HG03432 (cell line): ENCODE measurements at regions not wholly inside any gene's neighbourhood (a gene's known extent, or its start where the extent isn't known, plus 50 kb on each side); places are given as distances from the start of the nearest gene placed in this dataset.
A peak's percentile ranks its signal among the peaks of the same experiment; 100 is the strongest.
"Not testable (repeated sequence)": the region's sequence is repeated elsewhere in the genome, so short reads cannot be mapped to it uniquely, and the experiment has no call there.

Source experiments
- ATAC-seq: cut with Tn5 transposase; IDR thresholded peaks from one replicate; pipeline ENCODE4 v1.9.1; 2021; ENCODE audit warnings: mild to moderate bottlenecking, moderate library complexity; ENCODE audit not compliant: unreplicated experiment

DNA sequence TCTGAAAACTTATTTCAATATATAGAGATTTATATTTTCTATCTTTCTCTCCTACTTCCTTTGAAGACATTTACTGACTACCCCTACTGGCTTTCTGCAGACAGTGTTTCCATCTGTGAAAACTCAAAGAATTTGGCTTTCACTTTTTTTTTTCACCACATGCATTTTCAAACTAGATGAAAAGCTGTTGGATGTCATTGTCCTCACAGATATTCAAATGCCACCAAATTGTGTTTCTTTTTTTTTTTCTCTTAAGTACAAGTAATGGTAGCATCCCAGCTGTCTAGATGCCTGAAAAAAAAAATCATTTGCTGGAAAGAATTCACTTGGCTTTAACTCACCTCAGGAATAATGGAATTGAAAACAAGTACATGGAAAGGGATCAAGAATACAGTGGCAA is 2258.6 kb upstream of the ACO1 start:
- ATAC-seq = no peak

GRCh38 chr9:30127371-30127770 is 2257.1 kb upstream of the ACO1 start:
- no peak for ATAC-seq

GRCh38 chr9:30140407-30140806 is 2244.0 kb upstream of the ACO1 start:
- ATAC-seq = no peak

DNA sequence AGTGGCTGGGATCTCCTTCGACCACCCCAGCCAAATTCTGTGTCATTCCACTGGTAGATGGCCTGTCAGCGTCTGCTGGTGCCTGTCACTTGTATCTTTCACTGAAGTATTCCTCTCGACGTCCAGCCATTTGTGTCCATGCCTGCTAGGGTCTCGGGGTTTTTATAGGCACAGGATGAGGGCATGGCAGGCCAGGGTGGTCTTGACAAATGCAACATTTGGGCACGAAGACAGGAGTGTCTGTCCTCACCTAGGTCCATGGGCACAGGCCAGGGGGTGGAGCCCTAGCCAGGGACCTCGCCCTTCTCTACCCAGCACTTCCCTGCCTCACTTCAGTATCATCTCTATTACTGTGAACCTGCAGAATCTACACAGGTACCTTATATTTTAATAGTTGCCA is 2223.9 kb upstream of the ACO1 start:
- no peak for ATAC-seq

DNA sequence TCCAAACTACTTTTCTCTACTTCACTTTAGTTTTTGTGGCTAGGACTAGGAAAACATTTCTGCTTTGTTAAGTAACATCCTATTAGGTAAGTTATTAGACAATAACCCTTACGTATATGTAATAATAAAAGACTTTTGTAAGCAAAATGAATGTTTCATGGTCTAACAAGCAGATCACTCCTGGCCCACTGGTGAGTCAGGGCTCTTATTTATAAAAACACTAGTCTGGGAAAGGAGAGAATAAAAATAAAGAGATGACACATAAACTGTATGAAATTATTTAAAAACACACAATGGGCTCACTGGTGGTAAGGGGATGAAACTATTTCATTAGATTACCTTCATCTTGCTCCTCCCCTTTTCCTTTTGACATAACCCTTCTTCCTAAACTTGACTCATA is 2212.2 kb upstream of the ACO1 start:
- ATAC-seq = no peak

GRCh38 chr9:30178610-30179009 is 2205.8 kb upstream of the ACO1 start:
- no peak for ATAC-seq

DNA sequence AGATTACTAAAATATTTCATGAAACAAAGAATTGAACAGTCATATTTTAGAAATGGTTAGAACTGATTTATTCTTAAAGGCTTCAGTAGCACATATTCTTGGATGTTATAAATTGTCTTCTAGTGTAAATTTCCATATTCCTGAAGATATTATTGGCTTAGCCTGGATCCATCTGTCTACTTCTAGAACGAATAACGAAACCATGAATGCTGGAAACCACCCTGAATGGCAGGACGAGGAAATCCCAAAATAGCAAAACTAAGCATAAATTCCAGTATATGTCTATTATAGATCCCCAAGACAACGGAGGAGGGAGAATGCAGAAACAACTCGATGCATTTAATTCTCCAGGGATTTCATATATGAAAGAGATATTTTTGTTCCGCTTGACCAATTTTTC is 2191.0 kb upstream of the ACO1 start:
- ATAC-seq = no peak

DNA sequence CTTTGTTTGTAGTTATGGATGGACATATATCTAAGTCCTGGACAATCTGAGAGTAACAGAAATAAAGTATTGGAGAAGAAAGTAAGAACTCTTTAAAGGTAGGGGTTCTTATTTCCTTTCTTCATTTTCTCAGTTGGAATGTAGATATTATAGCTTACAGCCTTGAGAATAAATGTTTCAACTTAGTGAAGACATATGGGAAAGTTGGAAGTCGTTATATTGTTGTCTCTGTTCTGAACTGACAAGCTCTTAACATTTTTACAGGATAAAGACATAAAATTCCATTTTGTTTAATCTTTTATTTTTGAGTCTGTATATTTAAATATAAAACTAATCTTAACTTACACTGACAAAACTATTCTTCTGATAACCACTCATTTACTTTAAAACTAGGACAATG is 2187.5 kb upstream of the ACO1 start:
- ATAC-seq = no peak

- ATAC-seq = no peak
Measured at GRCh38 chr9:30197453-30197852, 2187.0 kb upstream of the ACO1 start.

DNA sequence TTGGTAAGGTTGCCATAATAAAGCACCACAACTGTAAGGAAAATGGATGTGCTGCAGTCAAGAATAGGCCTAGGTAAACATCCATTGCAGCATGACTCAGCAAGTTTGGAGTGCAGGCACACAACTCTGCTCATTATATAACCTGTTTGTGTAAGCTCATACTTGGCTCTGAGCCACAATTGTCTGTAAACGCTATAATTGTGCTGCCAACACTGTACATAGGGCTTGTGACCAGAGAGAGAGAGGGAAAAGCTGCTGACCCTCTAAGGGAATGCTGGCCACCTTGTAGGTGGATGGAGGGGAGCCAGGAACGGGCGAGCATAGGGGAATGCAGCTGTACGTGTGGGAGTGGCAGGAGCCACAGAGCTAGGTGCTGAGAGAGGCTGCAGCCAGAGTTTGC is 2186.5 kb upstream of the ACO1 start:
- ATAC-seq = no peak

DNA sequence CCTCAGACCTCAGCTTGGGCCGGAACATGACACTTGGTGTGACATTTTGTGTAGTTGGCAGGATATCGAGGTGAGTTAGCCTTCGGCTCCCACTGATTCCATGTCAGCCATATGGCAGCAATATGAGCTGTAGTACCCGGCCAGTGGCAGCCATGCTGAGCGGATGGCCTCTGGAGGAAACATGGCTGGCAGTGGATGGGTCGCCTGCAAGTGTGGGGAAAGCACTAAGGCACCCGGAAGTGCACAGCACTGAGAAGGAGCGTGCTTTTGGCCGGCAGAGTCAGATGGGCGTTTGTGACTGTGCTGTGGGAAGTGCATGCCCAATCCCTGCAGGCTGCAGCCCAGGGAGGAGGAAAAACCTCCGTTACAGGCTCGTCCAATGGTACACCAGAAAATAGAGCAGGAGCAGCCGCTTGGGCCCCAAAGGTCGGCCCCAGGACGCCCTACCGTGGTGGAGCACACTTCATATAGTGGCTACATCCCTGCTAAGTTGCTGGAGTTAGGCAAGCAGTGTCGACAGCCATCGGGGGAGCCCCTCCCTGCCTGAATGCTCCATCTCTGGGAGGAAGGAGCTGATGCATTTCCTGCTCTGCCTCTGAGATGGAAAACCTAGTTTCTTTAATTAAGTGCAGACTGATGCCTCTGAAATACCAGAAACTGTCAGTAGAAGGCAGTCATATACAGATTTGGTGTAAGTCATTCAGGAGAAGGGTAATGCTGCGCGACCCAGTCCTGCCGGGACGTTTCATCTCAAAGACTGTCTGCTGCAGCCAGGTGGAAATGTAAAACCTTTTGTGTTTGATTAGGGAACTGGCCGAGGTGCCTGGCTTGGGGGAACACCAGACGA is 2185.8 kb upstream of the ACO1 start:
- no peak for ATAC-seq

GRCh38 chr9:30201024-30201423 is 2183.4 kb upstream of the ACO1 start:
- no peak for ATAC-seq

DNA sequence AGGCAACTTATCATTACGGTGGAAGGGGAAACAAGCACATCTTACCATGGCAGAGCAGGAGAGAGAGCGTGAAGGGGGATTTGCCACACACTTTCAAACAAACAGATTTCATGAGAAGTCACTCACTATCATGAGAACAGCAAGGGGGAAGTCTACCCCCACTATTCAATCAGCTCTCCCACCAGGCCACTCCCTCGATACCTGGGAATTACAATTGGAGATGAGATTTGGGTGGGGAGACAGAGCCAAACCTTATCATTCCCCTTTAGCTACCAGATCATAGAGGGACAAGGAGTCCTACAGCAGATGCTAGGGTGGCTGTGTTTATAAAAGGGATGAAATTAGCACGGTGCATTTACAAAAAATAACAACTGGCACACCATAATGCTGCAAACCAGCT is 2149.4 kb upstream of the ACO1 start:
- ATAC-seq = no peak

GRCh38 chr9:30235564-30235963 is 2148.9 kb upstream of the ACO1 start:
- ATAC-seq = no peak

GRCh38 chr9:30239878-30240277 is 2144.6 kb upstream of the ACO1 start:
- no peak for ATAC-seq

- ATAC-seq = no peak
Measured at GRCh38 chr9:30243467-30243866, 2141.0 kb upstream of the ACO1 start.

DNA sequence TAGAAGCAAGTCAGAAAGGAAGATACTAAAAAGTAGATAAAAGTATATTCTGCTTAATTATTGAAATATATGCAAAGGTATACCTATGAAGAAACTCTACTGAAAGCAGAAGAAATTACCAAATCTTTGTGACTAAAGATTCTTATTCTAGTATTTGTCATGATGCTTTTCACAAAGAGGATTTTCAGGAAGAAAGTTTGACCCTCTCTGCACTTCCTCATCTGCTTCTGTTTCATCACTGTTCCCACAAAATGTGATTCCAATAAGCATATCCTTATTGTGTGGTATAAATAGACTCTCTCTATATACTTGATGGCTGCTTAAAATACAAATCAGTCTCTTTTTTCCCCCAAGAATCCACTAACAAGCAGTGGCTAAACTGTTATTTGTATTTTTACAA is 2139.6 kb upstream of the ACO1 start:
- no peak for ATAC-seq

DNA sequence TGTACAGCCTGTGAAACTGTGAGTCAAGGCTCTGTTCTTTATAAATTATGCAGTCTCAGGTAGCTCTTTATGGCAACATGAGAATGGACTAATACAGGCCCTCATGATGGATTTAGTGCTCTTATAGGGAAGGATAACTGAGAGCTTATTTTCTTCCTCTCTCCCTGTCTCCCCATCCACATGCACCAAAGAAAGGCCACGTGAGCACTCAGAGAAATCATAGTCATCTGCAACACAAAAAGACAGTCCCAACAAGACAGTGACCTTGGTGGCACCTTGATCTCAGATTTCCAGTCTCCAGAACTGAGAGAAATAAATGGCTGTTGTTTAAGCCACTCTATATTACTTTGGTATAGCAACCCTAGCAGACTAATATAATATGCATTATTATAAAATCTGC is 2133.6 kb upstream of the ACO1 start:
- ATAC-seq = no peak

DNA sequence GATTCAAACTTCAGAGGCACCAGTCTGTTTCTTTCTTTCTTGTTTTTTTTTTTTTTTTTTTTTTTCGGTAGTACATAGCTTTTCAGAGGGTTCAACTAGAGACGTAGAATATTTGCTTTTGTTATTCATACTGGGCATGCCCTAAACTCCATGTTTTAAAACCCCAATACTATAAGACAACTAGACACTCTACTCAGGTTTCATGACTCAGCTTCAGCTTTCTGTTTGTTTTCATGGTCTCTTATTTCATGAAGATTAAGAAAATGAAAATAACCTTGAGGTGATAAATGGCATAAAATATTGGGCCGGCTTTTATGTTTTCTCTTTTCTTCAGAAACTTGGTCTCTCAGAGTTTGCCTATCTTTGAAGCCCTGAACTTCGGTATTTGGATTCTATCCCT is 2126.3 kb upstream of the ACO1 start:
- ATAC-seq = no peak

- peak; percentile 62 for ATAC-seq
Measured at GRCh38 chr9:30280229-30280900, 2104.1 kb upstream of the ACO1 start.

- ATAC-seq = no peak
Measured at GRCh38 chr9:30289435-30289834, 2095.0 kb upstream of the ACO1 start.

DNA sequence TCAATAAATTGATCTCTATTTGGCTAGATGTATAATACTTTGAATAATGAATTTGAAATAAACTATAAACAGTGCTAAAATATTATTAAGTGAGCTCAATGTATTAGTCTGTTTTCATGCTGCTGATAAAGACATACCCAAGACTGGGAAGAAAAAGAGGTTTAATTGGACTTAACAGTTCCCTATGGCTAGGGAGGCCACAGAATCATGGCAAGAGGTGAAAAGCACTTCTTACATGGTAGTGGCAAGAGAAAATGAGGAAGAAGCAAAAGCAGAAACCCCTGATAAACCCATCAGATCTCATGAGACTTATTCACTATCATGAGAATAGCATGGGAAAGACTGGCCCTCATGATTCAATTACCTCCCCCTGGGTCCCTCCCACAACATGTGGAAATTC is 2092.4 kb upstream of the ACO1 start:
- not testable (repeated sequence) for ATAC-seq

DNA sequence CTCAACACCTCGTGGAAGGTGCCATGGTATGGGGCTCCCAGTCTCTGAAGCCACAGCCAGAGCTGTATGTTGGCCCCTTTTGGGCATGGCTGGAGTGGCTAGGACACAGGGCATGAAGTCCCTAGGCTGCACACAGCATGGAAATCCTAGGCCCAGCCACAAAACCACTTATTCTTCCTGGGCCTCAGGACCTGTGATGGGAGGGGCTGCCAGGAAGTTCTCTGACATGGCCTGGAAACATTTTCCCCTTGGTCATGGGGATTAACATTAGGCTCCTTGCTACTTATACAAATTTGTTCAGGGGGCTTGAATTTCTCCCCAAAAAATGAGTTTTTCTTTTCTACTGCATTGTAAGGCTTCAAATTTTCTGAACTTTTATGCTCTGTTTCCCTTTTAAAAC is 2091.2 kb upstream of the ACO1 start:
- no peak for ATAC-seq
